Neuronal stem cell (in vitro differentiated cells): ENCODE measurements at regions not wholly inside any gene's neighbourhood (a gene's known extent, or its start where the extent isn't known, plus 50 kb on each side); places are given as distances from the start of the nearest gene placed in this dataset. TPM values are rescaled to one million over a fixed set of nuclear protein-coding genes. Genes with fewer than 3 reads are reported as not detected.
"Not testable (repeated sequence)": the region's sequence is repeated elsewhere in the genome, so short reads cannot be mapped to it uniquely, and the experiment has no call there.

Experiments used
- DNase-seq: peaks from one replicate; pipeline ENCODE4 v3.0.0-alpha.2; 2013; ENCODE audit warnings: low spot score
- H2AFZ ChIP-seq: one replicate; pipeline ENCODE4 v1.6.1; 2013; ENCODE audit warnings: mild to moderate bottlenecking, low read length, inconsistent platforms
- H2AK5ac ChIP-seq: 2 replicates; pipeline ENCODE4 v1.6.1; 2013; ENCODE audit warnings: low read depth, mild to moderate bottlenecking, inconsistent platforms, low read length, moderate library complexity, mixed read lengths
- H2BK120ac ChIP-seq: 2 replicates; pipeline ENCODE4 v1.6.1; 2013; ENCODE audit warnings: low read depth, mild to moderate bottlenecking, inconsistent platforms, low read length, moderate library complexity, mixed read lengths
- H2BK12ac ChIP-seq: one replicate; pipeline ENCODE4 v1.6.1; 2013; ENCODE audit warnings: low read length, inconsistent platforms
- H2BK15ac ChIP-seq: 2 replicates; pipeline ENCODE4 v1.6.1; 2013; ENCODE audit warnings: mild to moderate bottlenecking, low read length, inconsistent platforms, mixed read lengths
- H2BK5ac ChIP-seq: one replicate; pipeline ENCODE4 v1.6.1; 2013; ENCODE audit warnings: inconsistent platforms, mild to moderate bottlenecking, low read length, moderate library complexity
- H3K14ac ChIP-seq: one replicate; pipeline ENCODE4 v1.6.1; 2013; ENCODE audit warnings: low read length, inconsistent platforms
- H3K18ac ChIP-seq: 2 replicates; pipeline ENCODE4 v1.6.1; 2013; ENCODE audit warnings: low read length, inconsistent platforms
- H3K23ac ChIP-seq: 2 replicates; pipeline ENCODE4 v1.6.1; 2013; ENCODE audit warnings: low read depth, mild to moderate bottlenecking, mixed read lengths, low read length, inconsistent platforms; ENCODE audit not compliant: poor library complexity
- H3K27ac ChIP-seq: replicated peaks from 3 replicates; pipeline ENCODE4 v1.5.1; 2013; ENCODE audit warnings: low read length, inconsistent platforms
- H3K27me3 ChIP-seq, 3 experiments: 2 replicates each; pipeline ENCODE4 v1.6.1; 2013; ENCODE audit warnings: low read length in 3 of 3, mild to moderate bottlenecking in 2 of 3, inconsistent platforms in 1 of 3, low read depth in 1 of 3, mixed read lengths in 1 of 3, moderate library complexity in 1 of 3; ENCODE audit not compliant: control insufficient read depth in 3 of 3, insufficient read depth in 3 of 3
- H3K36me3 ChIP-seq, 2 donors: replicated peaks in 1 of 2; 2 replicates each; pipeline ENCODE4 v1.6.1; 2013; ENCODE audit warnings: low read length in 2 of 2; ENCODE audit not compliant: control insufficient read depth in 2 of 2, insufficient read depth in 2 of 2
- H3K4ac ChIP-seq: 2 replicates; pipeline ENCODE4 v1.6.1; 2013; ENCODE audit warnings: inconsistent platforms, mild to moderate bottlenecking, low read length, moderate library complexity
- H3K4me1 ChIP-seq, 2 donors: 1 replicate in 1 of 2; 2 replicates in 1 of 2; pipeline ENCODE4 v1.6.1; 2013; ENCODE audit warnings: low read length in 2 of 2, low read depth in 1 of 2; ENCODE audit not compliant: control insufficient read depth in 2 of 2, insufficient read depth in 1 of 2
- H3K4me2 ChIP-seq: one replicate; pipeline ENCODE4 v1.6.1; 2013; ENCODE audit warnings: mild to moderate bottlenecking, low read length, inconsistent platforms; ENCODE audit not compliant: insufficient read depth, poor library complexity, severe bottlenecking
- H3K4me3 ChIP-seq, 2 donors: 2 replicates each; pipeline ENCODE4 v1.5.1; 2013; ENCODE audit warnings: low read length in 2 of 2, mild to moderate bottlenecking in 2 of 2, inconsistent platforms in 1 of 2, moderate library complexity in 1 of 2
- H3K79me1 ChIP-seq: one replicate; pipeline ENCODE4 v1.6.1; 2013; ENCODE audit warnings: low read depth, mild to moderate bottlenecking, inconsistent platforms, low read length, moderate library complexity
- H3K9ac ChIP-seq: one replicate; pipeline ENCODE4 v1.6.1; 2013; ENCODE audit warnings: mild to moderate bottlenecking, low read depth, low read length, inconsistent platforms; ENCODE audit not compliant: poor library complexity
- H3K9me3 ChIP-seq, 2 donors: replicated peaks in 1 of 2; 2 replicates each; pipeline versions ENCODE3 to v1.6.1; 2013; ENCODE audit warnings: low read length in 2 of 2, mild to moderate bottlenecking in 2 of 2, inconsistent platforms in 1 of 2, low read depth in 1 of 2, mixed read lengths in 1 of 2, moderate library complexity in 1 of 2; ENCODE audit not compliant: control insufficient read depth in 2 of 2, insufficient read depth in 1 of 2
- H4K8ac ChIP-seq: one replicate; pipeline ENCODE4 v1.6.1; 2013; ENCODE audit warnings: low read depth, mild to moderate bottlenecking, inconsistent platforms, low read length, moderate library complexity
- H4K91ac ChIP-seq: one replicate; pipeline ENCODE4 v1.6.1; 2013; ENCODE audit warnings: low read length, low read depth, mild to moderate bottlenecking, inconsistent platforms; ENCODE audit not compliant: poor library complexity
- WGBS, 2 donors: extraction: QIAGEN DNeasy Blood & Tissue Kit; methylation state at CpG; one replicate each; pipeline ENCODE4 v1.1.7; 2013; ENCODE audit warnings: missing lambda C conversion rate in 2 of 2, mixed read lengths in 1 of 2; ENCODE audit not compliant: insufficient read length in 2 of 2, insufficient replicate concordance in 1 of 2; ENCODE audit errors: extremely low coverage in 2 of 2; 5-methylcytosine and 5-hydroxymethylcytosine counted together
- small RNA-seq: library from polyadenylated mRNA; stranded (forward); fragments of <200 nt; extraction: miRNeasy Mini kit (QIAGEN cat#:217004); gene quantifications from one replicate; pipeline ENCODE3, GENCODE V24; 2013; ENCODE audit not compliant: insufficient read depth

GRCh38 chr21:6374926-6375325 is 4146.5 kb upstream of the TPTE start:
- not testable (repeated sequence) for H2BK5ac ChIP-seq, H3K27ac ChIP-seq, H3K4me1 ChIP-seq, H3K14ac ChIP-seq, H2BK15ac ChIP-seq, H2AFZ ChIP-seq, H3K18ac ChIP-seq, H3K27me3 ChIP-seq, H3K9me3 ChIP-seq, H2BK120ac ChIP-seq, H3K4me3 ChIP-seq, DNase-seq, H2AK5ac ChIP-seq, H3K9ac ChIP-seq, H3K23ac ChIP-seq, H2BK12ac ChIP-seq, H3K79me1 ChIP-seq, H3K4ac ChIP-seq, H4K8ac ChIP-seq, H4K91ac ChIP-seq, H3K4me2 ChIP-seq, H3K36me3 ChIP-seq
- no CpG with 5 or more reads among the region's 4 CpGs for WGBS, 2 donors

GRCh38 chr21:6375776-6376175 is 4145.6 kb upstream of the TPTE start:
- WGBS, 2 donors: no CpG with 5 or more reads among the region's 5 CpGs
- H2BK120ac ChIP-seq, H3K9me3 ChIP-seq, H3K18ac ChIP-seq, H3K4me2 ChIP-seq, H3K23ac ChIP-seq, H3K4me3 ChIP-seq, H3K14ac ChIP-seq, H3K79me1 ChIP-seq, H2AFZ ChIP-seq, H2AK5ac ChIP-seq, H2BK12ac ChIP-seq, H4K91ac ChIP-seq, H3K4ac ChIP-seq, H3K9ac ChIP-seq, DNase-seq, H3K36me3 ChIP-seq, H2BK15ac ChIP-seq, H3K27ac ChIP-seq, H4K8ac ChIP-seq, H3K4me1 ChIP-seq, H3K27me3 ChIP-seq, H2BK5ac ChIP-seq: not testable (repeated sequence)

- H4K8ac ChIP-seq, H3K9ac ChIP-seq, H2BK120ac ChIP-seq, H2AK5ac ChIP-seq, H3K79me1 ChIP-seq, H2BK15ac ChIP-seq, H4K91ac ChIP-seq, H3K4ac ChIP-seq, DNase-seq, H2BK12ac ChIP-seq, H3K36me3 ChIP-seq, H3K27ac ChIP-seq, H3K4me3 ChIP-seq, H3K18ac ChIP-seq, H3K9me3 ChIP-seq, H3K4me1 ChIP-seq, H3K23ac ChIP-seq, H2AFZ ChIP-seq, H3K27me3 ChIP-seq, H2BK5ac ChIP-seq, H3K14ac ChIP-seq, H3K4me2 ChIP-seq: not testable (repeated sequence)
- WGBS, 2 donors: no CpG with 5 or more reads among the region's 9 CpGs
These were observed 4144.9 kb upstream of the TPTE start for GRCh38 chr21:6376321-6377070.

Small RNAs in the stretch of these regions (small RNA-seq; reads per million reads assigned to genes)
- not detected for gene RF00019
